ENCODE measurements at regions not wholly inside any gene's neighbourhood (a gene's known extent, or its start where the extent isn't known, plus 50 kb on each side); places are given as distances from the start of the nearest gene placed in this dataset.

GRCh38 chr14:98573082-98573481 lies 698.9 kb downstream of the BCL11B start:
- Mint-ChIP-seq H3K4me1 (ENCODE audit: low read depth) (peaks cover 3% of the 10 kb centered on the region), H3K4me3 (no peak overlapping the region), H3K36me3 (ENCODE audit: insufficient read depth) (no peaks in the 10 kb centered on the region), H3K9me3 (peaks cover 11% of the 10 kb centered on the region), H3K27me3 (ENCODE audit: low read depth) (no peaks in the 10 kb centered on the region)
- ATAC-seq (no peak), DNase-seq (no peak)

- Mint-ChIP-seq H3K4me1 (ENCODE audit: low read depth) (peaks cover 2% of the 10 kb centered on the region), H3K9me3 (peaks cover 2% of the 10 kb centered on the region), H3K4me3 (no peak overlapping the region), H3K27me3 (ENCODE audit: low read depth) (peaks cover 3% of the 10 kb centered on the region), H3K36me3 (ENCODE audit: insufficient read depth) (no peaks in the 10 kb centered on the region)
- DNase-seq (no peak), ATAC-seq (no peak)
Measured at GRCh38 chr14:98576463-98576862, 695.5 kb downstream of the BCL11B start.

DNA sequence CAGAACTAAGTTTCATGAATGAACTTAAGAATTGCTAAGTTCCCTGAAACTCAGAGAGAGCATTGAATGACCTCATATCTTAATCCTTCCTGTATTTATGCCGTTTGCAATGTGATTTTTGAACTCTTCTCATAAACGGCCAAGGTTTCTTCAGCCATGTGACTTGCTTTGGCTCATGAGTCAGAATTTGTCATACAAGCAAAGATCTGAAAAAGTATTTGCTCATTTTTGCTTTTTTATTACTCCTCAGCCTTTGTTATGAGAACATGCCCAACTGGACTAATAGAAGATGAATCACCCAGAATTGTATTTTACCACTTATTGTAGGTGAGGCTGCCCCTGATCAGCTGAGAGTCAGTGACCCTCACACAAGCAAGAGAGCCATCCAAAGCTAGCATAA lies 693.8 kb downstream of the BCL11B start:
- DNase-seq (no peak), ATAC-seq (no peak)
- peaks cover 2% of the 10 kb centered on the region for H3K4me1 Mint-ChIP-seq (ENCODE audit: low read depth)
- H3K4me3 Mint-ChIP-seq = no peak overlapping the region
- no peaks in the 10 kb centered on the region for H3K9me3 Mint-ChIP-seq
- H3K36me3 Mint-ChIP-seq (ENCODE audit: insufficient read depth) = no peaks in the 10 kb centered on the region
- H3K27me3 Mint-ChIP-seq (ENCODE audit: low read depth) = peaks cover 9% of the 10 kb centered on the region

- H3K9me3 Mint-ChIP-seq = no peaks in the 10 kb centered on the region
- no peak for DNase-seq
Measured at GRCh38 chr14:98579140-98579539, 692.9 kb downstream of the BCL11B start.

GRCh38 chr14:98580131-98580678 lies 691.8 kb downstream of the BCL11B start:
- DNase-seq (no peak), ATAC-seq (no peak)
- Mint-ChIP-seq H3K27me3 (ENCODE audit: low read depth) (peaks cover 9% of the 10 kb centered on the region), H3K4me1 (ENCODE audit: low read depth) (no peaks in the 10 kb centered on the region), H3K9me3 (no peaks in the 10 kb centered on the region), H3K4me3 (no peak overlapping the region), H3K36me3 (ENCODE audit: insufficient read depth) (no peaks in the 10 kb centered on the region)

More at GRCh38 chr14:98579140-98579539, 692.9 kb downstream of the BCL11B start:
- no peak overlapping the region for H3K4me3 Mint-ChIP-seq
- peaks cover 2% of the 10 kb centered on the region for H3K4me1 Mint-ChIP-seq (ENCODE audit: low read depth)
- no peak for ATAC-seq
- peaks cover 9% of the 10 kb centered on the region for H3K27me3 Mint-ChIP-seq (ENCODE audit: low read depth)
- no peaks in the 10 kb centered on the region for H3K36me3 Mint-ChIP-seq (ENCODE audit: insufficient read depth)

- Mint-ChIP-seq H3K4me1 (ENCODE audit: low read depth) (no peaks in the 10 kb centered on the region), H3K36me3 (ENCODE audit: insufficient read depth) (no peaks in the 10 kb centered on the region), H3K27me3 (ENCODE audit: low read depth) (peaks cover 9% of the 10 kb centered on the region), H3K9me3 (no peaks in the 10 kb centered on the region), H3K4me3 (no peak overlapping the region)
- no peak for ATAC-seq
- DNase-seq = no peak
Measured at GRCh38 chr14:98582276-98582675, 689.7 kb downstream of the BCL11B start.

- no peak overlapping the region for H3K4me3 Mint-ChIP-seq
- H3K36me3 Mint-ChIP-seq (ENCODE audit: insufficient read depth) = no peaks in the 10 kb centered on the region
- H3K9me3 Mint-ChIP-seq = peaks cover 3% of the 10 kb centered on the region
- H3K27me3 Mint-ChIP-seq (ENCODE audit: low read depth) = no peaks in the 10 kb centered on the region
- DNase-seq = no peak
- ATAC-seq = no peak
- H3K4me1 Mint-ChIP-seq (ENCODE audit: low read depth) = no peaks in the 10 kb centered on the region
Measured at GRCh38 chr14:98591161-98591560, 680.8 kb downstream of the BCL11B start.

GRCh38 chr14:98592611-98593170 lies 679.3 kb downstream of the BCL11B start:
- Mint-ChIP-seq H3K9me3 (peaks cover 14% of the 10 kb centered on the region), H3K4me3 (no peak overlapping the region), H3K27me3 (ENCODE audit: low read depth) (no peaks in the 10 kb centered on the region), H3K36me3 (ENCODE audit: insufficient read depth) (no peaks in the 10 kb centered on the region), H3K4me1 (ENCODE audit: low read depth) (no peaks in the 10 kb centered on the region)
- ATAC-seq (no peak), DNase-seq (no peak)

GRCh38 chr14:98593361-98593761 lies 678.6 kb downstream of the BCL11B start:
- no peaks in the 10 kb centered on the region for H3K27me3 Mint-ChIP-seq (ENCODE audit: low read depth)
- H3K36me3 Mint-ChIP-seq (ENCODE audit: insufficient read depth) = peaks cover 2% of the 10 kb centered on the region

DNA sequence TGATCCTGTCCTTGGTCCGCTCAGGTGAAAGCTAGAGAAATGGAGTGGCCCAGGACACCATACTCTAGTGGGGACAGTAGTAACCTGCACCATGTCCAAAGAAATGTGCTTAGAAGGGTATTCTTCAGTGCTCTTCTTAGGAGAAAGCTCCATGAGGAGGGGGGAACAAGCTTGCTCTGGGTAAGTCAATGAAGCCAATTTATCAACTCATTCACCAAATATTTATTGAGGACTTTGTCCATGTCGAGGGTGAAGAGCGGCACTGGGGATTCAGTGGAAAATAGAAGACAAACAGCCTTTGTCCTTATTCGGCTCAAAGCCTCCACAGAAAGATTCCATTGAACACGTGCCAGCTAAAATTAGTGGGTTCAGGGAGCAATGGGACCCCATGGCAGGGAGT lies 677.8 kb downstream of the BCL11B start:
- peaks cover 14% of the 10 kb centered on the region for H3K9me3 Mint-ChIP-seq
- no peak overlapping the region for H3K4me3 Mint-ChIP-seq
- H3K27me3 Mint-ChIP-seq (ENCODE audit: low read depth) = no peaks in the 10 kb centered on the region
- H3K36me3 Mint-ChIP-seq (ENCODE audit: insufficient read depth) = peaks cover 2% of the 10 kb centered on the region
- DNase-seq = no peak
- H3K4me1 Mint-ChIP-seq (ENCODE audit: low read depth) = no peaks in the 10 kb centered on the region
- ATAC-seq = no peak

More at GRCh38 chr14:98593361-98593761, 678.6 kb downstream of the BCL11B start:
- Mint-ChIP-seq H3K9me3 (peaks cover 14% of the 10 kb centered on the region), H3K4me1 (ENCODE audit: low read depth) (no peaks in the 10 kb centered on the region), H3K4me3 (no peak overlapping the region)
- no peak for DNase-seq
- no peak for ATAC-seq

- H3K36me3 Mint-ChIP-seq (ENCODE audit: insufficient read depth) = peaks cover 2% of the 10 kb centered on the region
- no peak overlapping the region for H3K4me3 Mint-ChIP-seq
- no peaks in the 10 kb centered on the region for H3K4me1 Mint-ChIP-seq (ENCODE audit: low read depth)
- DNase-seq (no peak), ATAC-seq (no peak)
- H3K9me3 Mint-ChIP-seq = peaks cover 14% of the 10 kb centered on the region
- no peaks in the 10 kb centered on the region for H3K27me3 Mint-ChIP-seq (ENCODE audit: low read depth)
Measured at GRCh38 chr14:98598576-98598975, 673.4 kb downstream of the BCL11B start.

DNA sequence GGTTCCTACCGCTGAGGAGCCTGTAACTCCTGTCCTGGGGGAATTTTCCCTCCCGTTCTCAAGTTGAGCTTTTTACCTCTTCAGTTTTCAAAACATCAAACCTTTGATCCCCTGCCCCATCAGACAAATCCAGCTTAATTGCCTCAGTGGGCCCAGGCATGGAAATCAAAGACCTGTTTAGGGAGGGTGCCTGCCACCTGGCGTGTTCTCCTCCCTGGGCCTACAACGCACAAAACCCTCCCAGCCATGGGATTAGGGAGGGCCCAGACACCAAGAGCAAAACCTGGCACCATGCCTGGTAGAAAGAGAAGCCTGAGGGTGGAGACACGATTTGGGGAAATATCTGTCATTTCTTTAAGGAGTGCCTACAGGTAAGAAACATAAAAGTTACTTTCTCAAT lies 672.9 kb downstream of the BCL11B start:
- Mint-ChIP-seq H3K36me3 (ENCODE audit: insufficient read depth) (peaks cover 2% of the 10 kb centered on the region), H3K4me1 (ENCODE audit: low read depth) (no peaks in the 10 kb centered on the region), H3K27me3 (ENCODE audit: low read depth) (no peaks in the 10 kb centered on the region), H3K4me3 (no peak overlapping the region), H3K9me3 (peaks cover 14% of the 10 kb centered on the region)
- no peak for ATAC-seq
- no peak for DNase-seq

- no peaks in the 10 kb centered on the region for H3K9me3 Mint-ChIP-seq
- H3K4me3 Mint-ChIP-seq = no peak overlapping the region
- no peak for ATAC-seq
- no peaks in the 10 kb centered on the region for H3K27me3 Mint-ChIP-seq (ENCODE audit: low read depth)
- DNase-seq = no peak
- H3K4me1 Mint-ChIP-seq (ENCODE audit: low read depth) = no peaks in the 10 kb centered on the region
- peaks cover 2% of the 10 kb centered on the region for H3K36me3 Mint-ChIP-seq (ENCODE audit: insufficient read depth)
Measured at GRCh38 chr14:98602983-98603382, 669.0 kb downstream of the BCL11B start.

DNA sequence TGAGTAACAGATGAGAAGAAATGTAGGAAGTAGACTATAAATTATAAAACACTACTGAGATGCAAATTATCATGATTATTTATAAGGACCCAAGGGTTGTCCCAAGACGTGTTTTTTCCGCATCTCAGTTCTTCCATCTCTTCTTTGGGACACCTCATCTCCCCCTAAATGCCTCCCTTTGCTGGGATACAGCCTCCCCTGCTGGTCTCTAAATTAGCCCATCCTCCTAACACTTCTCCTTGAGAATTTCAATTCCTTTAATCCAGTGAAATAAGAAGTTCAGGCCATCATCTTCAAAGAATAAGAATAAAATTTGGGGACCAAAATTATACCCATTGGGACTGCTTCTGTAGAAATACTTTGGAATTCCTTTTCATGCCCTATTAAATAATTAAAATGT lies 667.0 kb downstream of the BCL11B start:
- H3K4me1 Mint-ChIP-seq (ENCODE audit: low read depth) = peaks cover 3% of the 10 kb centered on the region
- H3K4me3 Mint-ChIP-seq = no peak overlapping the region
- no peaks in the 10 kb centered on the region for H3K9me3 Mint-ChIP-seq
- H3K36me3 Mint-ChIP-seq (ENCODE audit: insufficient read depth) = no peaks in the 10 kb centered on the region
- no peak for ATAC-seq
- DNase-seq = no peak
- no peaks in the 10 kb centered on the region for H3K27me3 Mint-ChIP-seq (ENCODE audit: low read depth)

- H3K9me3 Mint-ChIP-seq = no peaks in the 10 kb centered on the region
- peaks cover 3% of the 10 kb centered on the region for H3K4me1 Mint-ChIP-seq (ENCODE audit: low read depth)
- ATAC-seq (no peak), DNase-seq (no peak)
- H3K4me3 Mint-ChIP-seq = no peak overlapping the region
- H3K36me3 Mint-ChIP-seq (ENCODE audit: insufficient read depth) = no peaks in the 10 kb centered on the region
- H3K27me3 Mint-ChIP-seq (ENCODE audit: low read depth) = no peaks in the 10 kb centered on the region
Measured at GRCh38 chr14:98606041-98606640, 665.9 kb downstream of the BCL11B start.
